ENCODE measurements at regions not wholly inside any gene's neighbourhood (a gene's known extent, or its start where the extent isn't known, plus 50 kb on each side); places are given as distances from the start of the nearest gene placed in this dataset.

- TF ChIP-seq EP300 (conservative IDR thresholded peaks at IDR 0.05; ENCODE audit: poor library complexity, severe bottlenecking) (no peak), CTCF (IDR thresholded peaks at IDR 0.05; ENCODE audit: poor library complexity, severe bottlenecking) (no peak), SMC3 (conservative IDR thresholded peaks at IDR 0.05; ENCODE audit: poor library complexity) (no peak), EZH2 (IDR thresholded peaks at IDR 0.05; ENCODE audit: borderline replicate concordance, insufficient read depth, low read length, poor library complexity, severe bottlenecking) (no peak), POLR2AphosphoS5 (IDR thresholded peaks at IDR 0.05) (no peak)
These were observed 129.8 kb downstream of the IRX2 start for GRCh38 chr5:2621631-2622030.

Measured in neural cell (in vitro differentiated cells).